Activated naive CD4-positive, alpha-beta T cell treated with anti-CD3 and anti-CD28 coated beads, Interleukin-2, amount 10 ng/mL, durations not matched to agents 7 days and 5 days (primary cell): ENCODE measurements at regions not wholly inside any gene's neighbourhood (a gene's known extent, or its start where the extent isn't known, plus 50 kb on each side); places are given as distances from the start of the nearest gene placed in this dataset.

Source experiments
- CTCF ChIA-PET: fragments of 350-600 bp; sonication (Branson Sonifier 250); formaldehyde crosslinking; loops from one replicate; lab custom pipeline; 2021; ENCODE audit warnings: antibody characterized with exemption; lab: Charles Lee
- DNase-seq: peaks from one replicate; pipeline ENCODE4 v3.0.0-alpha.2; 2020
- H3K27ac Mint-ChIP-seq: one replicate; pipeline ENCODE4 v1.8.0; 2021; ENCODE audit warnings: mild to moderate bottlenecking, moderate library complexity, mixed read lengths
- H3K27me3 Mint-ChIP-seq: one replicate; pipeline ENCODE4 v1.8.0; 2021; ENCODE audit warnings: mild to moderate bottlenecking, mixed read lengths
- H3K36me3 Mint-ChIP-seq: one replicate; pipeline ENCODE4 v1.8.0; 2021; ENCODE audit warnings: mixed read lengths
- H3K4me1 Mint-ChIP-seq: one replicate; pipeline ENCODE4 v1.8.0; 2021; ENCODE audit warnings: mixed read lengths
- H3K4me3 Mint-ChIP-seq: one replicate; pipeline ENCODE4 v1.8.0; 2021; ENCODE audit warnings: mild to moderate bottlenecking, moderate library complexity, mixed read lengths
- H3K9me3 Mint-ChIP-seq: one replicate; pipeline ENCODE4 v1.8.0; 2021; ENCODE audit warnings: mixed read lengths

- Mint-ChIP-seq H3K27ac (no peak overlapping the region), H3K27me3 (no peaks in the 10 kb centered on the region), H3K4me3 (no peak overlapping the region), H3K9me3 (peaks cover 4% of the 10 kb centered on the region), H3K36me3 (no peaks in the 10 kb centered on the region), H3K4me1 (no peaks in the 10 kb centered on the region)
- CTCF ChIA-PET: no interaction called here
- no peak for DNase-seq
These were observed 238.0 kb upstream of the CTNNB1 start for GRCh38 chr3:40961104-40961857.

GRCh38 chr3:40962721-40963120 lies 236.6 kb upstream of the CTNNB1 start:
- Mint-ChIP-seq H3K4me3 (no peak overlapping the region), H3K9me3 (peaks cover 2% of the 10 kb centered on the region), H3K27ac (no peak overlapping the region), H3K4me1 (no peaks in the 10 kb centered on the region), H3K36me3 (no peaks in the 10 kb centered on the region), H3K27me3 (no peaks in the 10 kb centered on the region)
- no peak for DNase-seq
- CTCF ChIA-PET: no interaction called here

- Mint-ChIP-seq H3K4me3 (no peak overlapping the region), H3K9me3 (no peaks in the 10 kb centered on the region), H3K27ac (no peak overlapping the region), H3K36me3 (no peaks in the 10 kb centered on the region), H3K4me1 (peaks cover 11% of the 10 kb centered on the region), H3K27me3 (no peaks in the 10 kb centered on the region)
- no peak for DNase-seq
- CTCF ChIA-PET: no interaction called here
These were observed 230.6 kb upstream of the CTNNB1 start for GRCh38 chr3:40968666-40969065.

GRCh38 chr3:40969341-40969740 lies 230.0 kb upstream of the CTNNB1 start:
- no peak for DNase-seq
- Mint-ChIP-seq H3K27me3 (no peaks in the 10 kb centered on the region), H3K4me1 (peaks cover 11% of the 10 kb centered on the region), H3K9me3 (no peaks in the 10 kb centered on the region), H3K36me3 (no peaks in the 10 kb centered on the region), H3K4me3 (no peak overlapping the region), H3K27ac (no peak overlapping the region)
- CTCF ChIA-PET: no interaction called here

- H3K27me3 Mint-ChIP-seq: no peaks in the 10 kb centered on the region
- H3K9me3 Mint-ChIP-seq: no peaks in the 10 kb centered on the region
- CTCF ChIA-PET: no interaction called here
- H3K4me1 Mint-ChIP-seq: peaks cover 11% of the 10 kb centered on the region
- H3K36me3 Mint-ChIP-seq: no peaks in the 10 kb centered on the region
- H3K27ac Mint-ChIP-seq: no peak overlapping the region
- H3K4me3 Mint-ChIP-seq: no peak overlapping the region
- no peak for DNase-seq
These were observed 229.4 kb upstream of the CTNNB1 start for GRCh38 chr3:40969756-40970466.

- no peaks in the 10 kb centered on the region for H3K27me3 Mint-ChIP-seq
- H3K4me3 Mint-ChIP-seq: no peak overlapping the region
- H3K27ac Mint-ChIP-seq: no peak overlapping the region
- H3K4me1 Mint-ChIP-seq: peaks cover 11% of the 10 kb centered on the region
- no peaks in the 10 kb centered on the region for H3K9me3 Mint-ChIP-seq
- H3K36me3 Mint-ChIP-seq: no peaks in the 10 kb centered on the region
- no peak for DNase-seq
- CTCF ChIA-PET: interaction anchor here (0.8 kb wide), 1 partner anchor 385 kb away, joined by 3 read pairs; no protein-coding TSS in a partner anchor
These were observed 227.8 kb upstream of the CTNNB1 start for GRCh38 chr3:40971191-40972168.

GRCh38 chr3:40972350-40972749 lies 227.0 kb upstream of the CTNNB1 start:
- CTCF ChIA-PET: no interaction called here
- no peak overlapping the region for H3K4me3 Mint-ChIP-seq
- no peak overlapping the region for H3K27ac Mint-ChIP-seq

GRCh38 chr3:40973141-40973540 lies 226.2 kb upstream of the CTNNB1 start:
- Mint-ChIP-seq H3K27ac (no peak overlapping the region), H3K4me1 (peaks cover 11% of the 10 kb centered on the region), H3K9me3 (no peaks in the 10 kb centered on the region), H3K36me3 (no peaks in the 10 kb centered on the region), H3K4me3 (no peak overlapping the region), H3K27me3 (peaks cover 3% of the 10 kb centered on the region)
- no peak for DNase-seq
- CTCF ChIA-PET: no interaction called here

More at GRCh38 chr3:40972350-40972749, 227.0 kb upstream of the CTNNB1 start:
- peaks cover 11% of the 10 kb centered on the region for H3K4me1 Mint-ChIP-seq
- H3K27me3 Mint-ChIP-seq: no peaks in the 10 kb centered on the region
- H3K9me3 Mint-ChIP-seq: no peaks in the 10 kb centered on the region
- no peak for DNase-seq
- no peaks in the 10 kb centered on the region for H3K36me3 Mint-ChIP-seq

- no peaks in the 10 kb centered on the region for H3K36me3 Mint-ChIP-seq
- H3K27ac Mint-ChIP-seq: no peak overlapping the region
- no peak overlapping the region for H3K4me3 Mint-ChIP-seq
- H3K27me3 Mint-ChIP-seq: peaks cover 13% of the 10 kb centered on the region
- DNase-seq: no peak
- CTCF ChIA-PET: no interaction called here
- peaks cover 14% of the 10 kb centered on the region for H3K4me1 Mint-ChIP-seq
- no peaks in the 10 kb centered on the region for H3K9me3 Mint-ChIP-seq
These were observed 223.6 kb upstream of the CTNNB1 start for GRCh38 chr3:40975711-40976121.

- Mint-ChIP-seq H3K4me3 (no peak overlapping the region), H3K4me1 (peaks cover 12% of the 10 kb centered on the region), H3K27ac (no peak overlapping the region), H3K9me3 (no peaks in the 10 kb centered on the region), H3K36me3 (no peaks in the 10 kb centered on the region), H3K27me3 (peaks cover 13% of the 10 kb centered on the region)
- CTCF ChIA-PET: no interaction called here
- DNase-seq: no peak
These were observed 223.1 kb upstream of the CTNNB1 start for GRCh38 chr3:40976241-40976640.

- H3K9me3 Mint-ChIP-seq: no peaks in the 10 kb centered on the region
- no peaks in the 10 kb centered on the region for H3K36me3 Mint-ChIP-seq
- H3K27ac Mint-ChIP-seq: no peak overlapping the region
- H3K4me3 Mint-ChIP-seq: no peak overlapping the region
- peaks cover 4% of the 10 kb centered on the region for H3K4me1 Mint-ChIP-seq
- H3K27me3 Mint-ChIP-seq: peaks cover 13% of the 10 kb centered on the region
- CTCF ChIA-PET: no interaction called here
- no peak for DNase-seq
These were observed 220.9 kb upstream of the CTNNB1 start for GRCh38 chr3:40978442-40978841.

- H3K36me3 Mint-ChIP-seq: no peaks in the 10 kb centered on the region
- no peak overlapping the region for H3K27ac Mint-ChIP-seq
- peaks cover 13% of the 10 kb centered on the region for H3K27me3 Mint-ChIP-seq
These were observed 219.3 kb upstream of the CTNNB1 start for GRCh38 chr3:40979962-40980361.

GRCh38 chr3:40980467-40980866 lies 218.8 kb upstream of the CTNNB1 start:
- no peak overlapping the region for H3K4me3 Mint-ChIP-seq
- no peak for DNase-seq
- H3K36me3 Mint-ChIP-seq: no peaks in the 10 kb centered on the region
- CTCF ChIA-PET: no interaction called here
- no peaks in the 10 kb centered on the region for H3K9me3 Mint-ChIP-seq
- no peak overlapping the region for H3K27ac Mint-ChIP-seq
- peaks cover 4% of the 10 kb centered on the region for H3K4me1 Mint-ChIP-seq
- peaks cover 13% of the 10 kb centered on the region for H3K27me3 Mint-ChIP-seq

More at GRCh38 chr3:40979962-40980361, 219.3 kb upstream of the CTNNB1 start:
- Mint-ChIP-seq H3K9me3 (no peaks in the 10 kb centered on the region), H3K4me1 (peaks cover 4% of the 10 kb centered on the region), H3K4me3 (no peak overlapping the region)
- CTCF ChIA-PET: no interaction called here
- no peak for DNase-seq

GRCh38 chr3:40985195-40985594 lies 214.1 kb upstream of the CTNNB1 start:
- CTCF ChIA-PET: no interaction called here
- Mint-ChIP-seq H3K4me3 (no peak overlapping the region), H3K27me3 (peaks cover 8% of the 10 kb centered on the region), H3K9me3 (no peaks in the 10 kb centered on the region), H3K36me3 (no peaks in the 10 kb centered on the region), H3K27ac (no peak overlapping the region), H3K4me1 (peaks cover 4% of the 10 kb centered on the region)
- DNase-seq: no peak
